ENCODE measurements at regions not wholly inside any gene's neighbourhood (a gene's known extent, or its start where the extent isn't known, plus 50 kb on each side); places are given as distances from the start of the nearest gene placed in this dataset.

DNA sequence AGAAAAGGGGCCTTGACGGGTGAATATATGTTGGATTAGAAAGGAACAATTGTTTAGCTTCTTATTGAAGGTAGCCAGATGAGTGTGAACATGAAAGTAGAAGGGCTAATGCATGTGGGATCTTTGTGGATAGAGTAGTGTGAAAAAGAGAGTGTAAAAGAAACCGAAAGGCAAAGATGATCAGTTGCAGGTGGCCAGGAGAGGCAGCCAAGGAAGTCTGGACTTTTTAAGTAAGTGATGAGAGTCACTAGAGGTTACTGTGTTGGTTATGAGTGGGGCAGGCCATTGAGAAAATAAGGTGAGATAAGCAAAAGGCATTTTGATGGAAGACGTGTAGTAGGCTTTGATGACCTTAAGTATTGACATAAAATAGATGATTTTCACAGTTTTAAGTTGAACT, 64.7 kb upstream of the ETV1 start:
- no peaks in the 10 kb centered on the region for H3K36me3 ChIP-seq (ENCODE audit: insufficient read depth in 1 of 2, low read depth in 1 of 2)
- no peak overlapping the region for H3K27ac ChIP-seq
- intact Hi-C loops (cut with DNase I) = no loop called here

GRCh38 chr7:14048889-14049288, 59.4 kb upstream of the ETV1 start:
- intact Hi-C loops (cut with DNase I) = no loop called here
- DNase-seq = no peak

More for the DNA sequence above, 64.7 kb upstream of the ETV1 start:
- 73 to 80% (median 73%) methylated on average over 3 of the region's 3 CpGs for WGBS, 3 donors
- Histone ChIP-seq H3K27me3 (ENCODE audit: insufficient read depth in 3 of 3, low read length in 2 of 3) (no peaks in the 10 kb centered on the region), H3K9me3 (no peaks in the 10 kb centered on the region), H3K4me3 (no peak overlapping the region), H3K4me1 (no peaks in the 10 kb centered on the region)
- TF ChIP-seq, protein P1, sequence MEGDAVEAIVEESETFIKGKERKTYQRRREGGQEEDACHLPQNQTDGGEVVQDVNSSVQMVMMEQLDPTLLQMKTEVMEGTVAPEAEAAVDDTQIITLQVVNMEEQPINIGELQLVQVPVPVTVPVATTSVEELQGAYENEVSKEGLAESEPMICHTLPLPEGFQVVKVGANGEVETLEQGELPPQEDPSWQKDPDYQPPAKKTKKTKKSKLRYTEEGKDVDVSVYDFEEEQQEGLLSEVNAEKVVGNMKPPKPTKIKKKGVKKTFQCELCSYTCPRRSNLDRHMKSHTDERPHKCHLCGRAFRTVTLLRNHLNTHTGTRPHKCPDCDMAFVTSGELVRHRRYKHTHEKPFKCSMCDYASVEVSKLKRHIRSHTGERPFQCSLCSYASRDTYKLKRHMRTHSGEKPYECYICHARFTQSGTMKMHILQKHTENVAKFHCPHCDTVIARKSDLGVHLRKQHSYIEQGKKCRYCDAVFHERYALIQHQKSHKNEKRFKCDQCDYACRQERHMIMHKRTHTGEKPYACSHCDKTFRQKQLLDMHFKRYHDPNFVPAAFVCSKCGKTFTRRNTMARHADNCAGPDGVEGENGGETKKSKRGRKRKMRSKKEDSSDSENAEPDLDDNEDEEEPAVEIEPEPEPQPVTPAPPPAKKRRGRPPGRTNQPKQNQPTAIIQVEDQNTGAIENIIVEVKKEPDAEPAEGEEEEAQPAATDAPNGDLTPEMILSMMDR (IDR thresholded peaks at IDR 0.05) = no peak
- DNase-seq (no peak), ATAC-seq (no peak)

GRCh38 chr7:14047709-14048399, 58.4 kb upstream of the ETV1 start:
- Histone ChIP-seq H3K9me3 (no peaks in the 10 kb centered on the region), H3K27me3 (ENCODE audit: insufficient read depth in 3 of 3, low read length in 2 of 3) (no peaks in the 10 kb centered on the region), H3K27ac (no peak overlapping the region), H3K36me3 (ENCODE audit: insufficient read depth in 1 of 2, low read depth in 1 of 2) (no peaks in the 10 kb centered on the region), H3K4me3 (no peak overlapping the region), H3K4me1 (no peaks in the 10 kb centered on the region)
- ATAC-seq (no peak), DNase-seq (no peak)
- intact Hi-C loops (cut with DNase I) = no loop called here
- TF ChIP-seq, protein P1 (IDR thresholded peaks at IDR 0.05) = no peak
- 73 to 82% (median 73%) methylated on average over 5 of the region's 5 CpGs for WGBS, 3 donors

More at GRCh38 chr7:14048889-14049288, 59.4 kb upstream of the ETV1 start:
- 61 to 94% (median 88%) methylated on average over 2 of the region's 2 CpGs for WGBS, 3 donors
- ATAC-seq = no peak
- no peak overlapping the region for H3K27ac ChIP-seq
- no peaks in the 10 kb centered on the region for H3K9me3 ChIP-seq
- H3K27me3 ChIP-seq (ENCODE audit: insufficient read depth in 3 of 3, low read length in 2 of 3) = no peaks in the 10 kb centered on the region
- no peak overlapping the region for H3K4me3 ChIP-seq
- TF ChIP-seq, protein P1 (IDR thresholded peaks at IDR 0.05) = no peak
- no peaks in the 10 kb centered on the region for H3K36me3 ChIP-seq (ENCODE audit: insufficient read depth in 1 of 2, low read depth in 1 of 2)
- H3K4me1 ChIP-seq = no peaks in the 10 kb centered on the region

- WGBS, 3 donors = 91 to 94% (median 92%) methylated on average over 3 of the region's 3 CpGs
- no peak for ATAC-seq
- DNase-seq = no peak
- Histone ChIP-seq H3K36me3 (ENCODE audit: insufficient read depth in 1 of 2, low read depth in 1 of 2) (no peaks in the 10 kb centered on the region), H3K9me3 (no peaks in the 10 kb centered on the region), H3K4me1 (no peaks in the 10 kb centered on the region), H3K27me3 (ENCODE audit: insufficient read depth in 3 of 3, low read length in 2 of 3) (no peaks in the 10 kb centered on the region), H3K27ac (no peak overlapping the region), H3K4me3 (no peak overlapping the region)
- intact Hi-C loops (cut with DNase I) = no loop called here
- TF ChIP-seq, protein P1 (IDR thresholded peaks at IDR 0.05) = no peak
Observed at GRCh38 chr7:14045651-14046050, 56.2 kb upstream of the ETV1 start.

DNA sequence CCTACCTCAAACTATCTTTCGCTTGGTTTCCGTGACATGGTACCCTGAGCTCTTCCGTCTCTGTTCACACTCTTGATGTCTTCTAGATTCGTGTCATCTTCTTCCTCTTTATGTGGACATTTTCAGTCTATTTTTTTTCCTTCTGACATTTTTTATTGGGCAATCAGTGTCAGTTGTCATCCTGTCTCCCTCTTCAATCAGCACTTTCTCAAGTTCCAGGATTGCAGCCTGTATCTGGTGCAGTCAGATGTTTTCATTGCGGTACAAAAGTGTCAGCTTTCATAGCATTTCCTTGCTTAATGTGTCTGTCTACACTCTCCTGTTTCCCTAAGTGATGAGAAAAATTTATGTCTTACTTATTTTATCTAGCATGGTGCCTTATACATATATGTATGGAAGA, 51.1 kb upstream of the ETV1 start:
- Histone ChIP-seq H3K4me3 (no peak overlapping the region), H3K36me3 (ENCODE audit: insufficient read depth in 1 of 2, low read depth in 1 of 2) (no peaks in the 10 kb centered on the region), H3K9me3 (no peaks in the 10 kb centered on the region), H3K27ac (no peak overlapping the region), H3K27me3 (ENCODE audit: insufficient read depth in 3 of 3, low read length in 2 of 3) (no peaks in the 10 kb centered on the region), H3K4me1 (no peaks in the 10 kb centered on the region)
- intact Hi-C loops (cut with DNase I) = no loop called here
- ATAC-seq (no peak), DNase-seq (no peak)
- WGBS, 3 donors = 80 to 84% (median 82%) methylated on average over 5 of the region's 5 CpGs
- TF ChIP-seq, protein P1 (IDR thresholded peaks at IDR 0.05) = no peak

All from psoas muscle (tissue), 7 donors.